ENCODE measurements at regions not wholly inside any gene's neighbourhood (a gene's known extent, or its start where the extent isn't known, plus 50 kb on each side); places are given as distances from the start of the nearest gene placed in this dataset.
"Not testable (repeated sequence)": the region's sequence is repeated elsewhere in the genome, so short reads cannot be mapped to it uniquely, and the experiment has no call there.

GRCh38 chr7:25694699-25695098 lies 457.3 kb upstream of the NFE2L3 start:
- no peaks in the 10 kb centered on the region for H3K27me3 ChIP-seq (ENCODE audit: insufficient read depth, low read length)
- H3K9me3 ChIP-seq (ENCODE audit: insufficient read depth, low read depth, low read length), result no peaks in the 10 kb centered on the region
- no peaks in the 10 kb centered on the region for H3K9me3 Mint-ChIP-seq (ENCODE audit: unreplicated experiment)
- no peaks in the 10 kb centered on the region for H3K4me1 ChIP-seq (ENCODE audit: insufficient read depth, low read length)
- H2AFZ ChIP-seq (ENCODE audit: low read depth, low read length), result no peak overlapping the region
- no peaks in the 10 kb centered on the region for H3K36me3 ChIP-seq (ENCODE audit: insufficient read depth, low read length)
- DNase-seq (ENCODE audit: low read depth), result no peak
- H3K36me3 Mint-ChIP-seq (ENCODE audit: low read depth, unreplicated experiment), result no peaks in the 10 kb centered on the region
- H3K4me1 Mint-ChIP-seq (ENCODE audit: low read depth, unreplicated experiment), result peaks cover 7% of the 10 kb centered on the region
- H3K9ac ChIP-seq (ENCODE audit: low read length), result no peak overlapping the region
- H3K4me2 ChIP-seq (ENCODE audit: low read length), result no peak overlapping the region
- H3K79me2 ChIP-seq (ENCODE audit: insufficient read depth, low read length), result no peaks in the 10 kb centered on the region
- H3K4me3 ChIP-seq (ENCODE audit: insufficient read depth, low read depth, low read length), result no peak overlapping the region
- no peak for TF ChIP-seq EZH2 (IDR thresholded peaks at IDR 0.05; ENCODE audit: insufficient read depth, low read length)
- TF ChIP-seq, protein P1, sequence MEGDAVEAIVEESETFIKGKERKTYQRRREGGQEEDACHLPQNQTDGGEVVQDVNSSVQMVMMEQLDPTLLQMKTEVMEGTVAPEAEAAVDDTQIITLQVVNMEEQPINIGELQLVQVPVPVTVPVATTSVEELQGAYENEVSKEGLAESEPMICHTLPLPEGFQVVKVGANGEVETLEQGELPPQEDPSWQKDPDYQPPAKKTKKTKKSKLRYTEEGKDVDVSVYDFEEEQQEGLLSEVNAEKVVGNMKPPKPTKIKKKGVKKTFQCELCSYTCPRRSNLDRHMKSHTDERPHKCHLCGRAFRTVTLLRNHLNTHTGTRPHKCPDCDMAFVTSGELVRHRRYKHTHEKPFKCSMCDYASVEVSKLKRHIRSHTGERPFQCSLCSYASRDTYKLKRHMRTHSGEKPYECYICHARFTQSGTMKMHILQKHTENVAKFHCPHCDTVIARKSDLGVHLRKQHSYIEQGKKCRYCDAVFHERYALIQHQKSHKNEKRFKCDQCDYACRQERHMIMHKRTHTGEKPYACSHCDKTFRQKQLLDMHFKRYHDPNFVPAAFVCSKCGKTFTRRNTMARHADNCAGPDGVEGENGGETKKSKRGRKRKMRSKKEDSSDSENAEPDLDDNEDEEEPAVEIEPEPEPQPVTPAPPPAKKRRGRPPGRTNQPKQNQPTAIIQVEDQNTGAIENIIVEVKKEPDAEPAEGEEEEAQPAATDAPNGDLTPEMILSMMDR (IDR thresholded peaks at IDR 0.05; ENCODE audit: insufficient read depth, low read depth, low read length), result no peak
- no peak for FAIRE-seq
- no peak overlapping the region for H3K4me3 Mint-ChIP-seq (ENCODE audit: unreplicated experiment)
- no peak overlapping the region for H3K27ac Mint-ChIP-seq (ENCODE audit: unreplicated experiment)
- no peak overlapping the region for H3K27ac ChIP-seq (ENCODE audit: low read depth, low read length)
- no peaks in the 10 kb centered on the region for H4K20me1 ChIP-seq (ENCODE audit: insufficient read depth, low read length)
- no peaks in the 10 kb centered on the region for H3K27me3 Mint-ChIP-seq (ENCODE audit: low read depth, unreplicated experiment)

- no peaks in the 10 kb centered on the region for H4K20me1 ChIP-seq (ENCODE audit: insufficient read depth, low read length)
- H3K4me1 ChIP-seq (ENCODE audit: insufficient read depth, low read length), result no peaks in the 10 kb centered on the region
- DNase-seq (ENCODE audit: low read depth) (no peak), FAIRE-seq (no peak)
- H3K27me3 ChIP-seq (ENCODE audit: insufficient read depth, low read length), result no peaks in the 10 kb centered on the region
- H3K9me3 Mint-ChIP-seq (ENCODE audit: unreplicated experiment), result peaks cover 7% of the 10 kb centered on the region
- no peaks in the 10 kb centered on the region for H3K79me2 ChIP-seq (ENCODE audit: insufficient read depth, low read length)
- no peak overlapping the region for H3K27ac Mint-ChIP-seq (ENCODE audit: unreplicated experiment)
- peaks cover 2% of the 10 kb centered on the region for H3K36me3 Mint-ChIP-seq (ENCODE audit: low read depth, unreplicated experiment)
- H3K36me3 ChIP-seq (ENCODE audit: insufficient read depth, low read length), result no peaks in the 10 kb centered on the region
- H2AFZ ChIP-seq (ENCODE audit: low read depth, low read length), result no peak overlapping the region
- no peaks in the 10 kb centered on the region for H3K4me1 Mint-ChIP-seq (ENCODE audit: low read depth, unreplicated experiment)
- no peak overlapping the region for H3K4me3 Mint-ChIP-seq (ENCODE audit: unreplicated experiment)
- H3K4me2 ChIP-seq (ENCODE audit: low read length), result no peak overlapping the region
- H3K9ac ChIP-seq (ENCODE audit: low read length), result no peak overlapping the region
- H3K27ac ChIP-seq (ENCODE audit: low read depth, low read length), result no peak overlapping the region
- no peaks in the 10 kb centered on the region for H3K9me3 ChIP-seq (ENCODE audit: insufficient read depth, low read depth, low read length)
- H3K27me3 Mint-ChIP-seq (ENCODE audit: low read depth, unreplicated experiment), result no peaks in the 10 kb centered on the region
- TF ChIP-seq, protein P1 (IDR thresholded peaks at IDR 0.05; ENCODE audit: insufficient read depth, low read depth, low read length), result no peak
- no peak for TF ChIP-seq EZH2 (IDR thresholded peaks at IDR 0.05; ENCODE audit: insufficient read depth, low read length)
- no peak overlapping the region for H3K4me3 ChIP-seq (ENCODE audit: insufficient read depth, low read depth, low read length)
Measured at GRCh38 chr7:25696571-25696970, 455.4 kb upstream of the NFE2L3 start.

- no peaks in the 10 kb centered on the region for H3K36me3 ChIP-seq (ENCODE audit: insufficient read depth, low read length)
- H3K9ac ChIP-seq (ENCODE audit: low read length), result no peak overlapping the region
- H3K9me3 Mint-ChIP-seq (ENCODE audit: unreplicated experiment), result peaks cover 16% of the 10 kb centered on the region
- H3K4me3 ChIP-seq (ENCODE audit: insufficient read depth, low read depth, low read length), result no peak overlapping the region
- DNase-seq (ENCODE audit: low read depth), result no peak
- H3K4me2 ChIP-seq (ENCODE audit: low read length), result no peak overlapping the region
- H3K27me3 Mint-ChIP-seq (ENCODE audit: low read depth, unreplicated experiment), result no peaks in the 10 kb centered on the region
- peaks cover 2% of the 10 kb centered on the region for H3K36me3 Mint-ChIP-seq (ENCODE audit: low read depth, unreplicated experiment)
- no peak overlapping the region for H3K27ac Mint-ChIP-seq (ENCODE audit: unreplicated experiment)
- H2AFZ ChIP-seq (ENCODE audit: low read depth, low read length), result no peak overlapping the region
- FAIRE-seq, result no peak
- no peaks in the 10 kb centered on the region for H3K4me1 Mint-ChIP-seq (ENCODE audit: low read depth, unreplicated experiment)
- H3K79me2 ChIP-seq (ENCODE audit: insufficient read depth, low read length), result no peaks in the 10 kb centered on the region
- no peaks in the 10 kb centered on the region for H3K4me1 ChIP-seq (ENCODE audit: insufficient read depth, low read length)
- H3K27me3 ChIP-seq (ENCODE audit: insufficient read depth, low read length), result no peaks in the 10 kb centered on the region
- no peaks in the 10 kb centered on the region for H3K9me3 ChIP-seq (ENCODE audit: insufficient read depth, low read depth, low read length)
- H3K27ac ChIP-seq (ENCODE audit: low read depth, low read length), result no peak overlapping the region
- H3K4me3 Mint-ChIP-seq (ENCODE audit: unreplicated experiment), result no peak overlapping the region
- TF ChIP-seq, protein P1 (IDR thresholded peaks at IDR 0.05; ENCODE audit: insufficient read depth, low read depth, low read length), result no peak
- no peak for TF ChIP-seq EZH2 (IDR thresholded peaks at IDR 0.05; ENCODE audit: insufficient read depth, low read length)
- H4K20me1 ChIP-seq (ENCODE audit: insufficient read depth, low read length), result no peaks in the 10 kb centered on the region
Measured at GRCh38 chr7:25698451-25699113, 453.4 kb upstream of the NFE2L3 start.

GRCh38 chr7:25700141-25700540 lies 451.9 kb upstream of the NFE2L3 start:
- not testable (repeated sequence) for H2AFZ ChIP-seq (ENCODE audit: low read depth, low read length); H3K4me3 Mint-ChIP-seq (ENCODE audit: unreplicated experiment); H3K36me3 ChIP-seq (ENCODE audit: insufficient read depth, low read length); H3K27me3 ChIP-seq (ENCODE audit: insufficient read depth, low read length); H3K9me3 ChIP-seq (ENCODE audit: insufficient read depth, low read depth, low read length); H3K4me2 ChIP-seq (ENCODE audit: low read length); H3K79me2 ChIP-seq (ENCODE audit: insufficient read depth, low read length); H4K20me1 ChIP-seq (ENCODE audit: insufficient read depth, low read length); H3K27me3 Mint-ChIP-seq (ENCODE audit: low read depth, unreplicated experiment); FAIRE-seq; H3K27ac ChIP-seq (ENCODE audit: low read depth, low read length); H3K4me1 Mint-ChIP-seq (ENCODE audit: low read depth, unreplicated experiment); H3K4me1 ChIP-seq (ENCODE audit: insufficient read depth, low read length); H3K36me3 Mint-ChIP-seq (ENCODE audit: low read depth, unreplicated experiment); DNase-seq (ENCODE audit: low read depth); H3K27ac Mint-ChIP-seq (ENCODE audit: unreplicated experiment); H3K4me3 ChIP-seq (ENCODE audit: insufficient read depth, low read depth, low read length); H3K9ac ChIP-seq (ENCODE audit: low read length)
- peaks cover 22% of the 10 kb centered on the region for H3K9me3 Mint-ChIP-seq (ENCODE audit: unreplicated experiment)

Measured in astrocyte (in vitro differentiated cells and primary cell).